Subcutaneous abdominal adipose tissue (tissue), 5 donors: ENCODE measurements at regions not wholly inside any gene's neighbourhood (a gene's known extent, or its start where the extent isn't known, plus 50 kb on each side); places are given as distances from the start of the nearest gene placed in this dataset.

Experiments
- H3K27ac ChIP-seq: one replicate; pipeline ENCODE4 v1.7.0; 2013; ENCODE audit warnings: low read depth, mild to moderate bottlenecking, inconsistent platforms, low read length, moderate library complexity
- H3K27me3 ChIP-seq, 5 donors: one replicate each; pipeline ENCODE4 v1.7.0; 2013; ENCODE audit warnings: low read length in 5 of 5, inconsistent platforms in 1 of 5; ENCODE audit not compliant: control insufficient read depth in 5 of 5, insufficient read depth in 4 of 5
- H3K36me3 ChIP-seq, 5 donors: one replicate each; pipeline ENCODE4 v1.7.0; 2013; ENCODE audit warnings: low read length in 5 of 5; ENCODE audit not compliant: control insufficient read depth in 5 of 5, insufficient read depth in 5 of 5
- H3K4me1 ChIP-seq, 5 donors: one replicate each; pipeline ENCODE4 v1.7.0; 2013; ENCODE audit warnings: low read length in 5 of 5, mild to moderate bottlenecking in 3 of 5, moderate library complexity in 1 of 5; ENCODE audit not compliant: control insufficient read depth in 5 of 5, insufficient read depth in 5 of 5
- H3K4me3 ChIP-seq, 5 donors: one replicate each; pipeline ENCODE4 v1.7.0; 2013; ENCODE audit warnings: low read length in 5 of 5, low read depth in 1 of 5
- H3K9ac ChIP-seq, 5 donors: one replicate each; pipeline ENCODE4 v1.7.0; 2013; ENCODE audit warnings: low read length in 5 of 5, mild to moderate bottlenecking in 4 of 5, moderate library complexity in 3 of 5
- H3K9me3 ChIP-seq, 5 donors: one replicate each; pipeline ENCODE4 v1.7.0; 2013; ENCODE audit warnings: low read length in 5 of 5; ENCODE audit not compliant: control insufficient read depth in 5 of 5
- donor health status: healthy.
- donor health status: healthy.
- donor health status: healthy.
- donor health status: healthy.
- donor health status: healthy.

DNA sequence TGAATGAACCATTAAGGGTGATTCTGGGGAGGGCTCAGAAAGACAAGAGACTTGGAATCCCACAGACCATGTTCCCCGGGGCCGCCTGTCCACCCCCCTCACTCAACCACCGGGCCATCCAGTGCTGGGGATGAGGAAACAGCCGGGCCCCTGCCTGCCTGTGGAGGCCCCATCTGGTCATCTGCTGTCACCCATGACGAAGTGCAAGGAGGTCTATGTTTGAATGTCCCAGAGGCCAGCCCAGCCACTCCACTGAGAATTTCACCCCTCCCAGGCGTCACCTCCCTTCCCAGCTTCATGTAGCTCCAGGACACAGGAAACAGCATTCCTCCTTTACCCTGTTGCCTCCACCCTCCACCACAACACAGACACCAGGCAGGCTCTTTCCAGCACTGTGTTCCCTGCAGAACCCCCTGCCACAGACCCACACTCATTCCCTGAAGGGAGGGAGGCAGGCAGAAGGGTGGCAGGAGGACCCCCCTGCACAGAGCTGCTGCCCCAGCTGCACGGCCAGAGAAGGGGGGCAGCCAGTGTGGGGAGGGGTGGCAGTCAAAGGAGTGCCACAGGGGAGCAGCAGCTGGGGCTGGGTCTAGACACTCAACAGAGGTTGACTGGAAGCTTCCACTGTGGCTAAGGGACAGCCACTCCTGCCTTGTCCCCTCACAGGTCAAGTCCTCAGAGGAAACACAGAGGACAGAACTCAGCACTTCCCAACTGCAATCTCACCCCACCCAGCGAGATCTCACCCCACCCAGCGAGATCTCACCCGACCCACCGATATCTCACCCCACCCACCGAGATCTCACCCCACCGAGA, 50.3 kb upstream of the PPP2R5C start:
- peaks cover 0 to 4% (median 2%) of the 10 kb centered on the region in 5 donors for H3K27me3 ChIP-seq
- H3K9ac ChIP-seq = no peak overlapping the region
- no peak overlapping the region for H3K27ac ChIP-seq
- H3K4me3 ChIP-seq = no peak overlapping the region
- peaks cover 2 to 16% (median 15%) of the 10 kb centered on the region in 5 donors for H3K4me1 ChIP-seq
- peaks cover 0 to 9% (median 3%) of the 10 kb centered on the region in 5 donors for H3K9me3 ChIP-seq
- H3K36me3 ChIP-seq = no peaks in the 10 kb centered on the region
